HG02981 (cell line): ENCODE measurements at regions not wholly inside any gene's neighbourhood (a gene's known extent, or its start where the extent isn't known, plus 50 kb on each side); places are given as distances from the start of the nearest gene placed in this dataset.

ENCODE experiments used
- ATAC-seq: cut with Tn5 transposase; IDR thresholded peaks from one replicate; pipeline ENCODE4 v1.9.1; 2021; ENCODE audit warnings: mild to moderate bottlenecking, moderate library complexity; ENCODE audit not compliant: unreplicated experiment

DNA sequence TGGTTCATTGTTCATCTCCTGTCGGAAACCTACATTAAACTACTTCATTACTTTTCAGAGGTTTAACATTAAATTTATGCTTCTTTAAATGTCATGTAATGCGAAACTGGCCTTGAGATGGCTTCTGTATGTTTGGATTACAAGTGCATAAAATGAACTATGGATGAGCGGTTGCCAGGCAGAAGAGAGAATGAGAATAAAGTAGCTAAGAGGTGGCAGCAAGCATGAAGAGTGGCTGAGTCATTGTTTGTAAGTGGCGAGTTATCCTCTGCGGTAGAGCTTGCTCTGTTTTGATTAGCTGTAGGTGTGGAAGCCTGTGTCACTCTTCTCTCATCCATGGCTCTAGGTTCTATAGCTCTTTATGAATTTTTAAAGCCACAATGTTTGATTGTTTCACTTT, 1139.6 kb upstream of the PCDH9 start:
- ATAC-seq: no peak

GRCh38 chr13:68368922-68369321, 1138.8 kb upstream of the PCDH9 start:
- ATAC-seq: no peak

GRCh38 chr13:68359105-68359504, 1129.0 kb upstream of the PCDH9 start:
- ATAC-seq: no peak

- no peak for ATAC-seq
These were observed 1128.2 kb upstream of the PCDH9 start for GRCh38 chr13:68358294-68358705.

DNA sequence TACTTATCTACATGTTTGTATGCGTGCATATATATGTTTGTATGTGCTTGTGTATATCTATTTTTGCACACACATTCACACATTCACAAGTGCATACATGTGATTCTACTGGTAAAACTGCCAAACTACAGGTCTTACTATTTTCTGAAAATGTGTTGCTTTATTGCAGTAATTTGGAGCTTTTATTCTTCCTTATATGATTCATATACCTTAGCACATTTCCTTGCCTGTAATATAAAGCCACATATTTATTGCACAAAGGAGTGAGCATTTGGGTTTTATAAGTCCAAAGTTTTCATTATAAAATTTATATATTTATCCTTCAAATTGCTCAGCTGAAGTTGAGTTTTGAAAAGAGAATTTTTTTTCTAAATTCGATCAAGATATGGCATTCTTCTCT, 1120.4 kb upstream of the PCDH9 start:
- ATAC-seq: no peak

GRCh38 chr13:68347220-68347619, 1117.1 kb upstream of the PCDH9 start:
- ATAC-seq: no peak

- ATAC-seq: no peak
These were observed 1115.9 kb upstream of the PCDH9 start for GRCh38 chr13:68345963-68346531.

DNA sequence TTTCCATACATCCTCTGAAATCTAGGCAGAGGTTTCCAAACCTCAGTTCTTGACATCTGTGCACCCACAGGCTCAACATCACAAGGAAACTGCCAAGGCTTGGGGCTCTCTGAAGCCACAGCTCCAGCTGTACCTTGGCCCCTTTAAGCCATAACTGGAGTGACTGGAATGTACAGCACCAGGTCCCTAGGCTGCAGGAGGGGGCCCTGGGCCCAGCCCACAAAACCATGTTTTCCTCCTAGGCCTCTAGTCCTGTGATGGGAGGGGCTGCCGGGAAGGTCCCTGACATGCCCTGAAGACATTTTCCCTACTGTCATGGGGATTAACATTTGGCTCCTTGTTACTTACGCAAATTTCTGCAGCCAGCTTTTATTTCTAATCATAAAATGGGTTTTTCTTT, 1093.0 kb upstream of the PCDH9 start:
- ATAC-seq: no peak

GRCh38 chr13:68319384-68319783, 1089.2 kb upstream of the PCDH9 start:
- no peak for ATAC-seq

DNA sequence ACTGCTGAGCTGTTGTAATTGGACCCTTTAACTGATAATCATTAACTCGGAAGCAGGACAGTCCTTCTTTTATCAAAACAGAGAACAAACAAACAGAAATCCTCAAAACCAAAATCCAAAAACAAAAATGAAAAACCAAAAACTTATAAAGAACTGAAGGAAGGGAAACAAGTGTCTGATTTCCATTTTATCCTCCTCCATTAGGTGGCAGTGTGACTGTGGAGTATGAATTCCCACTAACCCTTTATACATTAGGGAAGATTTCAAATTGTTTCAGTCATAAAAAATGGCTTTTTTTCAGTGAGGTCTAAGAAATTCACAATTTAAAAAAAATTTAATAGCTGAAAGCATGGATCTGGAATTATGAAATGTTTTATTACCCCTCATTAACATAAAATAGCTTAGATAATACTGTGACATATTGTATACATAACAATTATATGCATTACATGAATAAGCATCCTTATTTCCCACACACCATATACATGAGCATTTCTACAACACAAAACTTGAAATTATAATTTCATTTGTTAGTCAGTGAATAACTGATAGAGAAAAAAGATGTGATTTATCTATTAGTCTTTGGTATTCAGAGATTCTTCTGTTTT, 1074.3 kb upstream of the PCDH9 start:
- no peak for ATAC-seq

- no peak for ATAC-seq
These were observed 1063.5 kb upstream of the PCDH9 start for GRCh38 chr13:68293631-68294030.

DNA sequence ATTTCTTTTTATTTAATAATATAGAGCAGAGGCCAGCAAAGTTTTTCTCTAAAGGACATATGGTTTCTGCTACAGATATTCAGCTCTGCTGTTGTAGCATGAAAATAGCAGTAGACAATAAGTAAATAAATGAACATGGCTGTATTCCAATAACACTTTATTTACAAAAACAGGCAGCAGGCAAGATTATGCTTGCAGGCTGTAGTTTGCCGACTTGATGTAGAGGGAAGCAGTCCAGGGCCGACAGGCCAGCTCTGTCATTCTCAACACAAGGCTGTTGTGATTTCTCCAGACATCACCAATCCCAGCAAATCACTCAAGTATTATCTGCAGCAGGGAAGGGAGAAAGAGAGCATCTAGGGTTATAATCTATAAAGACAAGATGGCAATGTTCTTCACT, 1062.5 kb upstream of the PCDH9 start:
- ATAC-seq: no peak

GRCh38 chr13:68291595-68291994, 1061.5 kb upstream of the PCDH9 start:
- ATAC-seq: no peak

DNA sequence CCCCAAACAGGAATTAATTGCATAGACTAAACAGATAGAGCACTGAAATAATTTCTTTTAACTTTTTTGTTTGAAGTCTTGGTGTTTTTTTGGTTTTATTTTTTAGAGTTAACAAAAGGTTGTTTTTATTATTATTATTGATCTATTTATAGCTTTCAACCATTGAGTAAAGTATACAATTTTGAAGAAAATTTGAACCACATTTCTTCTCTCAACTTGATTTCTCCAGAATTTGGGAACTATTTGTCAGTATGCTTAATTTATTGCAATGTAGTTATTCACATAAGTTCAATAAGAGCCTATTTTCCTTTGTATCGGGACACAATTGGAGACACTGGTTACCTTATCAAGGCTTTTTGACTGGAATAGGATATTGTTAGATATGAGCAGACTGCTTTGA, 1045.6 kb upstream of the PCDH9 start:
- no peak for ATAC-seq

DNA sequence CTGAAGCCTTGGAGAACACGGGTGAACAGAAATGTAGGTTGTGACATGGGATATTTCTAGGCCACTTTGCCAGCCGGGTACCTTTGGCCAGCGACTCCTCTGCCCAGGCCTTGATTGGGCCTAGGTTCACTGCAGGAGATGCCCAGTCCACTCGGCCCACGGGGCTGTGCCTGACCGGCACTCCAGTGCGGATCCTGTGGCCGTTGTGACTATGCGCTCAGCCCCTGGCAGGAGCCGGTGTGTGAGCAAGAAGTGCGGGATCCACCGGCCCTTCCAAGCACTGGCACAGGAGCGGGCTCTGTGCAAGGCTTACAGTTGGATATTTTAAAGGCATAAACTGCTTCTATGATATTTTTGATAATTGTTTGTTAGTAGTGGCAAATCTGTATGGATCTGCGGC, 1042.5 kb upstream of the PCDH9 start:
- no peak for ATAC-seq

DNA sequence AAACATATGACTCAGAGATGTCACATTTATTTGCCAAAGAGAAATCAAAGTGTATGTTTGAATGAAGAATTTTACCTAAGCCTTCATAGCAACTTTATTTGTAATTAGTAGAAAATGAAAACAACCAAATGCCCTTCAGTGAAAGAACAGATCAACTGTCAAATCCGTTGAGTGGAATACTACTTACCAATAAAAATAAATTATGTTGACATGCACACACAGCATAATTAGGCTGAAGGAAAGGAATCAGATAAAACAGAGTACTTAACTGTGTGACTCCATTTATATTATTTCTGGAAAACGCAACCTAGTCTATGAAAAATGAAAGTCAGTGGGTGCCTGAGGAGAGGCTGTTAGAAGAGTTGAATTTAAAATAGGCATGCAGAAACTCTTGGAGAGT, 1034.6 kb upstream of the PCDH9 start:
- ATAC-seq: no peak

- ATAC-seq: no peak
These were observed 1031.0 kb upstream of the PCDH9 start for GRCh38 chr13:68261105-68261504.

DNA sequence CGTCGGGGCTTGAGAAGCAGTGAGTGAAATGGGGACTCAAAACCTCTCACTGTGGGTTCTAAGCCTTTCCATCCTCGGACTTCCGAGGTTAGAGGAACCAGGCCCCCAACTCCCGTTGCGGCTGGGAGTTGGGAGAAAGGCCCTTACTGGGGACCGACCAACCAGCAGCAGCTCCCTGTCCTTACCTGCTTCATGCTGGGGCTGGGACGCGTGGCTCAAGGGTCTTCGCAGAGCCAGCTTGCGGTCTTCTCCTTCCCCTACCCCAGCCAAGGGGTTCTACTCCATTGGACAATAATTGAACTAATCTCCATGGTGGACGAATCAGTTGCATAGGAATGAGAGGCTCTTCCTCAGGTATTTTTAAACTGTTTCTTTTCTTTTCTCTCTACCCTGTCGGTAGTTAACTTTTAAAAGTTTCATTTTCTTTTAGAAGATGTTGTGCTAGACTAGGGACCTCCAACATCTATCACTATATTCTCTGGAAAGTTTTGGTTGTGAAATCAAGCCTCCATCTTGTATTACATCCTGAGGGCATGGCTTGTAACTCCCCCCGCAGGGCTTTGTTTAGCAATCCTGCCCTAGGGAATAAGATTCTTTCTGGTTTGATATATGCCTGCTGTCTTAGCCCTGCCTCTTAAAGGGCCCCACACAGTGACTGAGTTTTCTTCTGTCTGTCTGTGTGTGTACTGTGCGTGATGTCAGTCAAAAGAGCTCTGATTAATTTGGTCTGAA, 1027.1 kb upstream of the PCDH9 start:
- ATAC-seq: no peak

GRCh38 chr13:68254151-68254550, 1024.0 kb upstream of the PCDH9 start:
- ATAC-seq: no peak

DNA sequence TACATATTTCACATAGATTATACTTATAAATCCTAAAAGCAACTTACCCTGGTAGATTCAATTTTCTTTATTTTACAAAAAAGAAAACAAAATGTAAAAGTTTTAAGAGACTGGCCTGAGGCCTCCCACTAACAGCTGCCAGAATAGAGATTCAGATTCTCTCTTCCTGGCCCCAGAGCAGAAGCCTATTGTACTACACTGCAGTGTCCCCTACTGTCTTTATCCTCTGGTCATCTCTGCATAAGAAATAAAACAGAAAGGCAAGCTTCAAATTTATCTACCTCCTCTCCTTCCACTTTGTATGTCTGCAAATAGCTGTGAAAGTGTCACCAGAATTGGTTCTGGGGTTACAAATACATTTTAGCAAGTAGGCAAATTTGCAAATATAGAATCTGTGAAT, 1004.1 kb upstream of the PCDH9 start:
- no peak for ATAC-seq

DNA sequence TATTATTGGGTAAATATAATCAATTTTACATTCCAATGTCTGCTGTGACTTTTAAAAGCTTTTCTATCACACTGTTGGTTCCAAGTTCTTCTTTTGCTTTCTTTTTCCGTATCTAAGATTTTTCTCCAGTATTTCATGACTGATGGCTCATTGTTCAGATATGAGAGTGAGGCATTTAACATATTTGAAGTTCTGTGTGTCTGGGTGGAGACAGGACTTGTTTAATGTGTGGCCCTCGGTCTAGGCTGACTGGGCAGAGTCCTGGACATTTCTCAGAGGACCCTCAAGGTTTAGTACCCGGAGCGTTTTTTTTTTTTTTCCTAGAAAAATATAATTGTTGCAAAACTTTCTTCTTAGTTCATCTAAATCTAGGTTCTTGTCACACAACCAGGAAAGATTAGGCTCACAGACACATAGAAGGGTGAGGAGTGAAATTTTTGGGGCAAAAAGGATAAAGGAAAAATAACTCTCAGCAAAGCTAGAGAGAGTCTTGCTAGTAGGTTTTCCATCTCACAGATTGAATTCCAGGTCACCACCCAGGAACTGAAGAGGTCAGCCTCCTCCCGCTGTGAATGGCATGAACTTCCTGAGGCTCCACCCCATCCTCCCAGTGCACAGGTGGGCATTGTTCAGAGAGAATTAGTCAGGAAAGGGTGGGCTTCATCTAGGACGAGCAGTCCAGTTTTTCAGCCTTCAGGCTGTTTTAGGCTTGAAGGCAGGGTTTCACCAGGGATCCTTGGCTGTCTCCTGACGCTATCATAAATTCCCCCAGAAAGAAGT, 1002.4 kb upstream of the PCDH9 start:
- ATAC-seq: no peak
